ENCODE measurements at regions not wholly inside any gene's neighbourhood (a gene's known extent, or its start where the extent isn't known, plus 50 kb on each side); places are given as distances from the start of the nearest gene placed in this dataset.

DNA sequence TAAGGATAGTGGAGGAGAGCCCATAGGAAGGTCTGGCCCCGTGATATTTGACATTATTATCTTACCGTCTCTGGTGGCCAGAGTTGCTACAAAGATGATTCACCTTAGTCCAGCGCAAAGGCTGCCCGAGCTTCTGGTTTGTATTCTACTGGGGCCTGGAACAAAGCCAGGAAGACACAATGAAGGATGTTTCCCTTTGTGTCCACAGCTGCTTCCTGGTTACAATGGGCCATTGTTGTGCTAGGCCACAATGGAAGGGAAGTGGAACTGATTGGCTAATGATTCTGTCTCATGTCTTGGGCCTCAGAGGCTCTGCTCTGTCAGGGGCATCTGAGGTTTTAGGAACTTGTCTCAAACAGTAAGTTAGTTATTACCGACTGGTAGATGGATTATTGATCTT, 132.2 kb downstream of the TDRD15 start:
- no peak for TF ChIP-seq EP300 (IDR thresholded peaks at IDR 0.05)
- TF ChIP-seq, protein P1, sequence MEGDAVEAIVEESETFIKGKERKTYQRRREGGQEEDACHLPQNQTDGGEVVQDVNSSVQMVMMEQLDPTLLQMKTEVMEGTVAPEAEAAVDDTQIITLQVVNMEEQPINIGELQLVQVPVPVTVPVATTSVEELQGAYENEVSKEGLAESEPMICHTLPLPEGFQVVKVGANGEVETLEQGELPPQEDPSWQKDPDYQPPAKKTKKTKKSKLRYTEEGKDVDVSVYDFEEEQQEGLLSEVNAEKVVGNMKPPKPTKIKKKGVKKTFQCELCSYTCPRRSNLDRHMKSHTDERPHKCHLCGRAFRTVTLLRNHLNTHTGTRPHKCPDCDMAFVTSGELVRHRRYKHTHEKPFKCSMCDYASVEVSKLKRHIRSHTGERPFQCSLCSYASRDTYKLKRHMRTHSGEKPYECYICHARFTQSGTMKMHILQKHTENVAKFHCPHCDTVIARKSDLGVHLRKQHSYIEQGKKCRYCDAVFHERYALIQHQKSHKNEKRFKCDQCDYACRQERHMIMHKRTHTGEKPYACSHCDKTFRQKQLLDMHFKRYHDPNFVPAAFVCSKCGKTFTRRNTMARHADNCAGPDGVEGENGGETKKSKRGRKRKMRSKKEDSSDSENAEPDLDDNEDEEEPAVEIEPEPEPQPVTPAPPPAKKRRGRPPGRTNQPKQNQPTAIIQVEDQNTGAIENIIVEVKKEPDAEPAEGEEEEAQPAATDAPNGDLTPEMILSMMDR (IDR thresholded peaks at IDR 0.05): no peak
- no peak for TF ChIP-seq POLR2A (IDR thresholded peaks at IDR 0.05)

All from ovary (tissue), 3 donors.